Cardiac muscle cell (in vitro differentiated cells and primary cell): ENCODE measurements at regions not wholly inside any gene's neighbourhood (a gene's known extent, or its start where the extent isn't known, plus 50 kb on each side); places are given as distances from the start of the nearest gene placed in this dataset.
A peak's percentile ranks its signal among the peaks of the same experiment; 100 is the strongest.

Experiments
- DNase-seq, 2 donors: peaks; one replicate each; pipeline versions ENCODE4 v3.0.0 to v3.0.0-alpha.2; 2010 to 2017; ENCODE audit warnings: low read depth in 1 of 2, low spot score in 1 of 2
- H3K27ac ChIP-seq: fragments of 200-600 bp; sonication (generic); 2 replicates; pipeline ENCODE4 v1.5.1; 2016
- H3K27me3 ChIP-seq: fragments of 200-600 bp; sonication (generic); 2 replicates; pipeline ENCODE4 v1.6.0; 2016; ENCODE audit warnings: control low read depth
- H3K36me3 ChIP-seq: fragments of 200-600 bp; sonication (generic); 2 replicates; pipeline ENCODE4 v1.5.1; 2016; ENCODE audit warnings: control low read depth
- H3K4me1 ChIP-seq: fragments of 200-600 bp; sonication (generic); 2 replicates; pipeline ENCODE4 v1.8.1; 2017; ENCODE audit warnings: low read depth, mild to moderate bottlenecking, mixed run types
- H3K4me3 ChIP-seq: fragments of 200-600 bp; sonication (generic); 2 replicates; pipeline ENCODE4 v1.5.1; 2016; ENCODE audit warnings: mild to moderate bottlenecking
- H3K9me3 ChIP-seq: fragments of 200-600 bp; sonication (generic); 2 replicates; pipeline ENCODE4 v1.5.1; 2017; ENCODE audit warnings: low read depth, mild to moderate bottlenecking, control low read depth
- CTCF ChIP-seq: IDR thresholded peaks from 2 replicates; pipeline ENCODE4 v1.5.1; 2012; ENCODE audit warnings: low read depth, mild to moderate bottlenecking, low read length

- no peak for TF ChIP-seq CTCF
- H3K4me3 ChIP-seq, result no peak overlapping the region
- H3K27ac ChIP-seq, result no peak overlapping the region
- DNase-seq, result peak in 1 of 2 donors; percentile 14
- no peaks in the 10 kb centered on the region for H3K9me3 ChIP-seq
- no peaks in the 10 kb centered on the region for H3K27me3 ChIP-seq
- no peaks in the 10 kb centered on the region for H3K4me1 ChIP-seq
- no peaks in the 10 kb centered on the region for H3K36me3 ChIP-seq
These were observed 140.0 kb upstream of the CBLB start for GRCh38 chr3:106008766-106009165.

DNA sequence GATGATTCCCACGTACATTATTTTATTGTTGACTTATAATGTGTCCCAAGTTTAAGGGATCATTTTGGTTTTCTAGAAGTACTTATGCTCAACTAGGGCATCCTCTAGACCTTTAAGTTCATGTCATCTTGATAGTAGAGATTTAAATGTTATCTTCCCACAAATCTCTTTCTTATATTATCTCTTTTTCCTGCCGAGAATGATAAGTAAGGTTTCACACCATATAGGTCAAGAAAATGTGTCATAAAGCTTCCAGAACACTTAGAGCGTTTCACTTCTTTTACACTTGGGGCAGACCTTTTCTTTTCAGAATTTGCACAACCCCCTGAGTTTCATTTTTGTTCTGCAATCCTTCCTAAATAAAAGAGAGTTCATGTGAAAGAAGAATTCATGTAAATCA lies 142.0 kb upstream of the CBLB start:
- H3K27me3 ChIP-seq, result no peaks in the 10 kb centered on the region
- no peak for DNase-seq
- H3K4me3 ChIP-seq, result no peak overlapping the region
- no peaks in the 10 kb centered on the region for H3K36me3 ChIP-seq
- no peak for TF ChIP-seq CTCF
- H3K4me1 ChIP-seq, result no peaks in the 10 kb centered on the region
- H3K9me3 ChIP-seq, result no peaks in the 10 kb centered on the region
- H3K27ac ChIP-seq, result no peak overlapping the region

- Histone ChIP-seq H3K4me3 (no peak overlapping the region), H3K9me3 (no peaks in the 10 kb centered on the region), H3K4me1 (no peaks in the 10 kb centered on the region), H3K27me3 (no peaks in the 10 kb centered on the region), H3K27ac (no peak overlapping the region), H3K36me3 (no peaks in the 10 kb centered on the region)
- TF ChIP-seq CTCF, result no peak
- DNase-seq, result peak in 1 of 2 donors; percentile 58
These were observed 145.2 kb upstream of the CBLB start for GRCh38 chr3:106013971-106014370.

GRCh38 chr3:106014518-106014917 lies 145.7 kb upstream of the CBLB start:
- DNase-seq, result no peak

GRCh38 chr3:106014971-106015370 lies 146.2 kb upstream of the CBLB start:
- Histone ChIP-seq H3K36me3 (no peaks in the 10 kb centered on the region), H3K4me1 (no peaks in the 10 kb centered on the region), H3K9me3 (no peaks in the 10 kb centered on the region), H3K27ac (no peak overlapping the region), H3K4me3 (no peak overlapping the region), H3K27me3 (no peaks in the 10 kb centered on the region)
- no peak for TF ChIP-seq CTCF
- no peak for DNase-seq

More at GRCh38 chr3:106014518-106014917, 145.7 kb upstream of the CBLB start:
- H3K4me3 ChIP-seq, result no peak overlapping the region
- no peaks in the 10 kb centered on the region for H3K4me1 ChIP-seq
- H3K36me3 ChIP-seq, result no peaks in the 10 kb centered on the region
- H3K9me3 ChIP-seq, result no peaks in the 10 kb centered on the region
- no peaks in the 10 kb centered on the region for H3K27me3 ChIP-seq
- no peak overlapping the region for H3K27ac ChIP-seq
- TF ChIP-seq CTCF, result no peak

DNA sequence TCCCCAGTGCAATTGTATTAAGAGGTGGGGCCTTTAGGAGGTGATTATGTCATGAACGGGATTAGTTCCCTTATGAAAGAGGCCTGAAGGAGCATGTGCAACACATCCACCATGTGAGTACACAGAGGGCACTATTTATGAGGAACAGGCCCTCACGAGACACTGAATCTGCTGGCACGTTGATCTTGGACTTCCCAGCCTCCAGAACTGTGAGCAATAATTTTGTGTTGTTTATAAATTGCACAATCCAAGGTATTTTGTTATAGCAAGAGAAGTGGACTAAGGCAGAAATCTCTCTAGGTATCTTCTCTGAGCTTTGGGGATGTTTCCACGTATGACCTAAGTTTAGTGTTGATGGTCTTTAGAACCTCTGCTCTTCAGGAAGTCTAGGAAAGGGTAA lies 149.3 kb upstream of the CBLB start:
- no peak for DNase-seq
- no peak for TF ChIP-seq CTCF
- Histone ChIP-seq H3K27ac (no peak overlapping the region), H3K27me3 (no peaks in the 10 kb centered on the region), H3K9me3 (no peaks in the 10 kb centered on the region), H3K4me3 (no peak overlapping the region), H3K4me1 (no peaks in the 10 kb centered on the region), H3K36me3 (no peaks in the 10 kb centered on the region)
